Right lobe of liver (tissue), 4 donors: ENCODE measurements at regions not wholly inside any gene's neighbourhood (a gene's known extent, or its start where the extent isn't known, plus 50 kb on each side); places are given as distances from the start of the nearest gene placed in this dataset.

Experiments used
- CTCF ChIP-seq, 4 donors: fragments of 200-600 bp in 3 of 4; fragments of 450-650 bp in 1 of 4; IDR thresholded peaks; one replicate each; pipeline versions ENCODE4 v1.5.1 to v1.8.0; 2016 to 2022; ENCODE audit warnings: antibody characterized with exemption in 4 of 4, mild to moderate bottlenecking in 2 of 4
- POLR2A ChIP-seq: fragments of 450-650 bp; IDR thresholded peaks from one replicate; pipeline ENCODE4 v1.6.1; 2017; ENCODE audit warnings: antibody characterized with exemption, mild to moderate bottlenecking
- donor health status: DM: no; HTN: no; CAD: no.
- donor health status: DM: no; HTN: no; CAD: no.
- donor health status: DM: no; HTN: yes; CAD: no.

GRCh38 chr16:14011001-14011400 lies 60.1 kb upstream of the MRTFB start:
- TF ChIP-seq CTCF (IDR thresholded peaks at IDR 0.05) (no peak), POLR2A (no peak)
